ENCODE measurements at regions not wholly inside any gene's neighbourhood (a gene's known extent, or its start where the extent isn't known, plus 50 kb on each side); places are given as distances from the start of the nearest gene placed in this dataset.

GRCh38 chr22:48320048-48320682, 1507.5 kb downstream of the BRD1 start:
- no peak for DNase-seq (ENCODE audit: low read depth in 2 of 2)

- DNase-seq (ENCODE audit: low read depth in 2 of 2), result no peak
Measured at GRCh38 chr22:48319321-48320047, 1508.2 kb downstream of the BRD1 start.

- no peak for DNase-seq (ENCODE audit: low read depth in 2 of 2)
Measured at GRCh38 chr22:48318575-48319320, 1508.9 kb downstream of the BRD1 start.

GRCh38 chr22:48318173-48318572, 1509.5 kb downstream of the BRD1 start:
- DNase-seq (ENCODE audit: low read depth in 2 of 2), result no peak

GRCh38 chr22:48316257-48317250, 1511.1 kb downstream of the BRD1 start:
- no peak for DNase-seq (ENCODE audit: low read depth in 2 of 2)

GRCh38 chr22:48315439-48316256, 1512.0 kb downstream of the BRD1 start:
- no peak for DNase-seq (ENCODE audit: low read depth in 2 of 2)

- no peak for DNase-seq (ENCODE audit: low read depth in 2 of 2)
Measured at GRCh38 chr22:48314073-48314472, 1513.6 kb downstream of the BRD1 start.

GRCh38 chr22:48313175-48313830, 1514.4 kb downstream of the BRD1 start:
- DNase-seq (ENCODE audit: low read depth in 2 of 2), result no peak

- DNase-seq (ENCODE audit: low read depth in 2 of 2), result no peak
Measured at GRCh38 chr22:48310740-48311139, 1516.9 kb downstream of the BRD1 start.

GRCh38 chr22:48310289-48310688, 1517.4 kb downstream of the BRD1 start:
- no peak for DNase-seq (ENCODE audit: low read depth in 2 of 2)

GRCh38 chr22:48309836-48310235, 1517.8 kb downstream of the BRD1 start:
- DNase-seq (ENCODE audit: low read depth in 2 of 2), result no peak

GRCh38 chr22:48309115-48309705, 1518.5 kb downstream of the BRD1 start:
- no peak for DNase-seq (ENCODE audit: low read depth in 2 of 2)

- DNase-seq (ENCODE audit: low read depth in 2 of 2), result no peak
Measured at GRCh38 chr22:48307931-48308330, 1519.7 kb downstream of the BRD1 start.

- DNase-seq (ENCODE audit: low read depth in 2 of 2), result no peak
Measured at GRCh38 chr22:48306785-48307510, 1520.7 kb downstream of the BRD1 start.

GRCh38 chr22:48306284-48306683, 1521.4 kb downstream of the BRD1 start:
- no peak for DNase-seq (ENCODE audit: low read depth in 2 of 2)

- no peak for DNase-seq (ENCODE audit: low read depth in 2 of 2)
Measured at GRCh38 chr22:48305726-48306235, 1521.9 kb downstream of the BRD1 start.

GRCh38 chr22:48303369-48303725, 1524.3 kb downstream of the BRD1 start:
- no peak for DNase-seq (ENCODE audit: low read depth in 2 of 2)

GRCh38 chr22:48302657-48303368, 1524.9 kb downstream of the BRD1 start:
- no peak for DNase-seq (ENCODE audit: low read depth in 2 of 2)
